ENCODE measurements at regions not wholly inside any gene's neighbourhood (a gene's known extent, or its start where the extent isn't known, plus 50 kb on each side); places are given as distances from the start of the nearest gene placed in this dataset.

DNA sequence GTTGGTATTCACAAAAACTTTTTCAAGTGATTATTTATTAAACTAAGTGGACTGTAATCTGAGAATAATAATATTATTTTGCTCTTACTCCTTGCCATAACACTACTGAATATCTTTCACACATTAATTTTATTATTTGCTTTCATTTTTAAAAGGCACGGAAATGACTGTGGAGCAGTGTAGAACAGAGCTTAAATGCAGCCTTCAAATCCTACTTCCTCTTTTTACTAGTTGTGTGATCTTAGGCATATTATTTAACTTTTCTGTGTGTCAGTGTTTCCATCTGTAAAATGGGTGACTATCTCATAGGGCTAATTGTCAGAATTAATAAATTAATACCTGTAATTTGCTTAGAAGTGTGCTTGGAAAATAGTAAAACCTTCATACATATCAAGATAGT lies 55.5 kb upstream of the SLC8A1 start:
- no peak for DNase-seq

DNA sequence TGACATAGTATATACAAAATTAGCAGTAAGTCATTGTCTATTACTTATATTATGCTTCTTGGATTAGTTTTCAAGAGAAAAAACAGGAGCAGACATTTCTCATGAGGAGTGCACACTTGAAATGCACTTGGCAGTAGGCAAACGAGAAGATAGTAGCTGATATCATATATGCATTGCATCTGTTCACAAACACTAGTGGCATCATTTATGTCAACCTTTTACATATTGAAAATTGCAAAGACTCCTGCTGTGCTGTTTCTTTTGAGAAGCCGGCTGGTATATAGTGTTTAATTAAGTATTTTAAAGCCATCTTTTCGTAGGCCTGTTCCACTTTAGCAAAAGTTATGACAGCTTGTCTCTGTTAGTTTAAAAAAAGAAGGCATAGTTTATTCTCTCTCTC lies 58.4 kb upstream of the SLC8A1 start:
- no peak for DNase-seq

DNA sequence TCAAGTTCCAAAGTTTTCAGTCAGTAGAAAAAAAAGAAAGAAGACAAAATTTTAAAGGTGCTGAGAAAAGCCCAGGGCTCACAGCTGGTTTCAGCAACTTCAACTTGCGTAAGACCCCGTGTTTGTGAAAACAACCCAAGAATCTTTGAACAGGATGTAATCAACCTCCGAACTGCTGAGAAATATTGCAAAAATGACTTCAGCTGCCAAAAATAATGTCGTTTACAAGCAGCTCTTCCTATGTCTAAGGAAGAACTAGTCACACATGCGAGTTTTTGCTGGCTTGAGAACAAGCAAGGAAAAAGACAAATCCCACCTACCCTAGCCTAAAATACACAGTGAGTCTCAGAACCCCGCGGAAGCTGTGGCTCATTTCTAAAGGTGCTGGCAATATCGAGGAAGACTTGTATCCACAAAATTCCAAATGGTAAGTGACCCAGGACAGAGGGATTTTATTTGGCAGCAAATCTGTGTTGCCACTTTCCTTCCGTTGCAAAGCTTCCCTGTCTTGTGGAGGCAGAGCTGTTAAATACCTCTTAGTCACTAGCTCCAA lies 59.8 kb upstream of the SLC8A1 start:
- no peak for DNase-seq

DNA sequence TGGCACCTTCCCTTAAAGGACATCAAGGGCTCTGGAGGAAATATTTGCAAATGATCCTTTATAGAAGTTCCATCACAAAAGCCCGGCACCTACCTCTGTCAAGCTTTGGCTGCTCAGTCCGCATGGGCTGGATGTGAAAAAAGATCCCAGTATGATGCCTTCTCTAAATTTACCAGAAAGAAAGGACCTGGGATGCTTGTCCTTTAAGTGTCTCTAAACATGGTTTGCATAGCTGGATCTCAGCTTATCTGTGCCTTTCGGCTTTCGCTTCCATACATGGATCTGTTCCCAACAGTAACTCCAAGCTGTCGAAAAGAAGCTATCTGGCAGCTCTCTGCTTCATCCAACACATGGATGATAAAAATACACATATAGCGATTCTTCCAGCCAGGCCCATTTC lies 60.4 kb upstream of the SLC8A1 start:
- DNase-seq, result no peak

DNA sequence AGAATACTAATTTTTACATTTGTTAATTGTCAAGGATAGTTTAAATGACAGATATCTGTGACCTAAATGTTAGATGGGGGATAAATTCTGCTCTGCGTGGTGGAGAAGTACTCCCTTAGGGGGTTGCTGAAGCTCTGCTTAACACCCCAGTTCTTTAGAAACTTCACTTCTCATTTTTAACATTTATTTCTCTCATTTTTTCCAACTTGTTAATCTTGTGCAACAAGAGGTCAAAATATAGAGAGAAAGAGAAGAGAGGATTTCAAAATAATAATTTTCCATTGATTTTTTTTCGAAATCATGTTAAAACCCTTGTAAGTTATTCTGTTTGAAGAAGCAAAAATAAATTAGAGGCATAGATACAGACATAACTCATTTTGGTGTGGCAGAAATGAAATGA lies 61.3 kb upstream of the SLC8A1 start:
- DNase-seq, result no peak

DNA sequence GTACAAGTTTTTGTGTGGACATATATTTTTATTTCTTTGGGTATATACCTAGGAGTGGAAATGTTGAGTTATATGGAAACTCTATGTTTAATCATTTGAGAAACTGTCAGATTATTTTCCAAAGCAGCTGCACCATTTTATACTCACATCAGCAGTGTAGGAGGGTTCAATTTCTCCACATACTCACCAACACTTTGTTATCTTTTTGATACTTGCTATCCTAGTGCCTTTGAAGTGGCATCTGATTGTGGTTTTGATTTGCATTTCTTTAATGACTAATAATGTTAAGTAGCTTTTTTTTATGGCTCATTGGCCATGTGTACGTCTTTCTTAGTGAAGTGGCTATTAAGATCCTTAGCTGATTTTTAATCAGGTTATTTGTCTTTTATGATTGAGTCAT lies 64.7 kb upstream of the SLC8A1 start:
- DNase-seq, result no peak

DNA sequence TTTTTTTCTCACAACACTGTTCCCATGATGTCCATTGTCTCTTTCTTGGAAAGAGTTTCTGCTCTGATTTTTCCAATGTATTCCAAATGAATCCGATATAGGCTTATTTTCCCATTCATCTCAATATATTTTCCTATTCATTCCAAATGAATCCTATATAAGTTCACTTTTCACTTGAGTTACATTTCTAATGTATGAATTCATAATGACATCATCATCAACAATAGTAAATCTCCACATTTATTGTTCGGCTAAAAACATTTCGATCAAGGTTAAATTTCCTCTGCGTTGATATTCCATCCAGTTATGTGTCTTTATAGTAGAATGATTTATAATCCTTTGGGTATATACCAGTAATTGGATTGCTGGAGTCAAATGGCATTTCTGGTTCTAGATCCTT lies 76.7 kb upstream of the SLC8A1 start:
- DNase-seq, result no peak

DNA sequence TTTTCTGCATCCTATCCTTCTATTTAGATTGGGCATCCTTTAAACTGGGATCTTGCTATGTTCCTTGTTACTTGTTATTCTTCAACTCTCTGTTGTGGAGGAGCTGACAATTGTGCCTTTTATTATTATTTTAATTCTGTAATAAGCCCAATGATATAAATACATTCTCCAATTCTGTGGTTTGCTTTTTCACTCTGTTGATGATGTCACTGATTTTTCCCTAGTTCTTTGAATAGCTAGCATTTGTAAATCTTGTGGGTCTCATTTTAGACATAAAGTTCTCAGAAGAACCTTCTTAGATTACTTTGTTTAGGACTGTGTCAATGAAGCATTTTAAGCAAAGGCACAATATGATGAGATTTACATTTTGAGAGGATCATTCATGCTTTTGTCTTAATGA lies 79.5 kb upstream of the SLC8A1 start:
- no peak for DNase-seq

DNA sequence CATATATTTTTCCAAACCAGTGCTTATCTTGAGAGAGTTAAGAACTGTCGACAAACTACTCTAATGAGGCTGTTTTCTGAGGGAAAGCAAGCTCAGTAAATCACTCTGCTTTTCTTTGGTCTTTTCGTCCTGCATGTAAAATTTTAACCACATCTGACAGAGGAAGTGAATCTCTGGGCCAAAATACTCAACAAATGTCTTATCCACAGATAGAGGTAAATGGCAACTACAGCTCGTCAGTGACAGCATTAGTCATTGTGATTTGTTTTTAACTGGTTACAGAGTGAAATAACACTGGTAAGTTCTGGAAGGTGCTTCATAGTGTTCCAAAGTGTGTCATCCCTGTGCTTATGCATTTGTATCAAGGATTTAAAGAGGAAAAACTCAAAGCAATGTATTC lies 82.6 kb upstream of the SLC8A1 start:
- no peak for DNase-seq

DNA sequence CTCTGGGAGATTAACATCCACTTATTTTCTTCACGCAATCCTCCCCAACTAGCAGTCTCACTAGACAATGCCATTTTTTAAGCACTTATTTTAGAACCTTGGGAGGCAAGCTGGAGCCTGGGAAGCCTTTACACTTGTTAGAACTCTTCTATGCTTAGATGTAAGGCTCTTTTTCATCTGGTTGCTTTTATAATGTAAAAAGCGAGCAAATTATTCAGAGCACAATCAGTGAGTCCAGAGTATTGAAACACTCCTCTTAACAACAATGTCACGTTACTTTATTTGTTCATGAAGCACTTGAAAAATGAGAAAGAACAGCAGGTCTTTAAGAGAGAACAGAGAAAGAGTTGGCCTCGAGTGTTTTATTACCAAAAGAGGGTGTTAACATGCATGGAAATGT lies 84.1 kb upstream of the SLC8A1 start:
- no peak for DNase-seq

DNA sequence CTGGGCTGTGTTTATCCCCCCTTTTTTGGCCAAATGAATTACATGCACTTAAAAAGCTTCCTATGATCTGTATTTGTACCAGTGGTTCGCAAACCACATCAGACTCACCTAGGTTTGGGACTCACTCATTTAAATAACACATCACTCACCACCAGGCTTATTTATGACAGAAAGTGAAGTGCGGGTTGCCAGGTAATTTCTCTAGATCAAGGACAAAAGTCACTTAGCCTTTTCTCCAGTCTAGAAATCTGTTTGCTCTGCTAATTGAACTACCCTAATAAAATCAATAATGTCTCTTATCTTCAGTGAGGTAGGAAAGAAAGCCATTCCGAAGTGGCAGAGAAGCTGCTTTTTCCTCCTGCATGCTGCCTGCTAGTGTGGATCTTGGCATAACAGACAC lies 88.1 kb upstream of the SLC8A1 start:
- DNase-seq, result no peak

DNA sequence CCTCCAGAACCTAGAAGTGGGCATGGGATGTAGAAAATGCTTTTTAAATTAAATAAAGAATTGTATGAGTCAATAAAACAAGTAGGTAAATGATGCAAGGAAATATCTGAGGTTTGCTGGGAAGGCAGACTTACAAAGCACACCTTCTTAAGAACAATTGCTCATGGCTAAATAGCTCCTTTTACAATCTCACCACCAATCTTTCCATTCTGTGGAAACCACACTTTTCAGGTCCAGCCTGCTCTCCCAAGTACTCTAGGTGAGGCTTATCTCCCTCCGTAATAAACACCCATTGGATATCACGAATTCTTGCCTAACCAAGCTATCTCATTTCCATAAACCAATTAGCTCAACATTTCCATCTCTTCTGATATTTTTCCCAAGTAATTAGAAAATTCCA lies 91.5 kb upstream of the SLC8A1 start:
- no peak for DNase-seq

DNA sequence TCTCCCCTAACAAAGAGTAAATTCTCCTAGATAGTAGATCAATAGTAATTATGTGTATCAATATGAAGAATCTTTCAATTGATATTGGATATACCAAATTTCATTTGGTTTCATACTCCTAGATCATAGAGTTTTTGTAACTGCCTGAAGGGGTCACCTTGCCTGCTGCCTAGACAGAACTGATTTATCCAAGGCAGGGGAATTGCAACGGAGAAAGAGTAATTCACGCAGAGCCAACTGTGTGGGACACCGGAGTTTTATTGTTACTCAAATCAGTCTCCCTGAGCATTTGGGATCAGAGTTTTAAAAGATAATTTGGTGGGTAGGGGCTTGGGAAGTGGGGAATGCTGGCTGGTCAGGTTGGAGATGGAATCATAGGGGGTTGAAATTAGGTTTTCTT lies 92.2 kb upstream of the SLC8A1 start:
- no peak for DNase-seq

DNA sequence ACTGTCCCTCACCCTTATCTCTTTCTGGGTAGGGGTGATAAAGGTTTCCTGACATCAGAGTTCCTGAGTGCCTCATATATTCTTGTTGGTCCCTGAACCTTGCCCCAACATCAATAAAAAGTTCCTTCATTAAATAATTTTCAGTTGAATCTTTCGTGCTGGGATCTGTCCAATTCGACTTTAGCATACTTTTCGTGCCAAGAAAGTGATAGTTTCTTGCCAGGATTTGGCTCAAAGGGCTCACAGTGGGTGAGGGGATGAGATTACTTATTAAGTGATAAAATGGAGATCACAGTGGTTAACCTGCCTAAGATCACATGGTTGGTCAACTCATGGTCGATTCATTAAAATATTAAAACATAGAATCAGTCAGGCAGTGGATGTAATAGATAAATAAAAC lies 93.8 kb upstream of the SLC8A1 start:
- no peak for DNase-seq

DNA sequence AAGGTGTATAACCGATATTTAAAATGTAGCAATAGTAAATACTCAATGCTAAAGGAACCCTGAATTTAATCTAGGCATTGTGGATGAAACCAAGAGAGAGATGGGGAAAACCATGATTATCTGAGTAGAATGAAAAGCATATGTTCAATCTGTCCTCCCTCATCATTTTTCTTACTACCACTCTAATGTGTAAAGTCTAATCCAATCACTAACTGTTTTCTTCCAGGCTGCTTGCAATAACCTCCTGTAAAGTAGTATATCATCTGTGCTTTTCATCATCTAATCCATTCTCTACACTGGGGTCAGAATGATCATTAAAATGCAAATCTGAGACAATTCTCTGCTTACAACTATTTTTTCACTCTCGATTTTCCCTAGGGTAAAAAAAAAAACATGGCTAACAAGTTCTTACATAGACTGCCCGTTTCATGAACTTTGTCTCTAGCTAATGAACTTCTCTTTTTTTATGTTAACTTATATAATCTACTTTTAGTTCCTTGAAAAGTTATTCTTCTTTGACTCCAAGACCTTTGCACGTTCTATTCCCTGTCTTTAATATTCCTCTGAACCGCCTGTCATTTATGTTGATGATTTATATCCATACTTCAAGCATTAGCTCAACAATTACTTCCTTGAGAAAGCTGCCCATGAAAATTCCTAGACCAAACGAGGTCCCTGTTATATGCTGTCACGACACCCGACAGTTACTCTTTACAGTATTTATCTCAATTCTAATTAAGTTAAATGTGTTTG lies 94.7 kb upstream of the SLC8A1 start:
- no peak for DNase-seq

DNA sequence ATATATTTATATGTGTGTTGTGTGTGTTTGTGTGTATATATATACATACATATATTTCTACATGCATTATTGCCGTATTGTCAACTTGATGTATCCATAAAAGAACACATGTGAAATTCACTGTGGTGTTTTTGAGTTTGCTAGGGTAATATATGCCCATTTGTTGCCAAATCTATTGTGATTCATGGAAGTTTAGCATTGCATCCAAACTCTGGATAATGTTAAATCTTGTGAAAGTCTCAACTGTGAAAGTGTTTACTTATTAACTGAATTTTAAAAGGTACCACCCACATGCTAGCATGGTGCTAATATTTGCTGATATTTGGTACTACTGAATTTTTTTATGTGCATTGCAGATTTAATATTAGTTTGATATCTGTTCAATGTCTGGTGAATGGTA lies 96.6 kb upstream of the SLC8A1 start:
- no peak for DNase-seq

DNA sequence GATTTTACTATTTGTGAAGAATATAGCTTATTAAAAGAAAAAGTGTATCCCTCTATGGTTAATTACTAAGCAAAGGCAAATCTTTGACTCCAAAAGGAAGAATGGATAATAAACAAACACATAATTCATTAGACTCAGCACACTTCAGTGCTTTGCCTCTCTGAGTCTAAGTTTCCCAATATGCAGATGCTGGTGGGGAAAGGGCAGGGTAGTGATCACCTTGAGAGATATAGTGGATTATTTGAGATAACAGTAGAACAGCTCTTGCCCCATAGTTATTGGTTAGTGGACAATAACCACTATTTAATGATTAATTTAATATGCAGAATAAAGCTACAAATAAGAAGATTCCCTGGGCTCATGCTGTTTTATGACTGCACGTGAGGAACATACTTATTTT lies 98.2 kb upstream of the SLC8A1 start:
- DNase-seq, result no peak

DNA sequence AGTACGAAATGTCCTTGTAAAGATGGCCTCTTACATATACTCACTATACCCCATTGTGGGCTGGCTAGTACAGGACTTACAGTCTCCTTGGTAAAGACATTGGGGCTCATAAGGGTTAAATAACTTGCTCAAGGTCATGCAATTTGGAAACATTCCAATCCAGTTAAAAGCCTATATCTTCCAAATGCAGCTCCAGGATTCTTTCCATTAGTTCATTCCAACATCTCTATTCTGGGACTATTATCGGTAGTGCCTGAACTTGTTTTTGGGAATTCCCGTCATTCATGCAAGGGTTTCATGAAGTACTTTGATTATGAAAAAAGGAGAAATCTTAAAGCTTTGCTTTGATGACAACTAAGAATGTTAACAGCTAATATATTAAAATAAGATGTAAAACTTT lies 99.2 kb upstream of the SLC8A1 start:
- no peak for DNase-seq

DNA sequence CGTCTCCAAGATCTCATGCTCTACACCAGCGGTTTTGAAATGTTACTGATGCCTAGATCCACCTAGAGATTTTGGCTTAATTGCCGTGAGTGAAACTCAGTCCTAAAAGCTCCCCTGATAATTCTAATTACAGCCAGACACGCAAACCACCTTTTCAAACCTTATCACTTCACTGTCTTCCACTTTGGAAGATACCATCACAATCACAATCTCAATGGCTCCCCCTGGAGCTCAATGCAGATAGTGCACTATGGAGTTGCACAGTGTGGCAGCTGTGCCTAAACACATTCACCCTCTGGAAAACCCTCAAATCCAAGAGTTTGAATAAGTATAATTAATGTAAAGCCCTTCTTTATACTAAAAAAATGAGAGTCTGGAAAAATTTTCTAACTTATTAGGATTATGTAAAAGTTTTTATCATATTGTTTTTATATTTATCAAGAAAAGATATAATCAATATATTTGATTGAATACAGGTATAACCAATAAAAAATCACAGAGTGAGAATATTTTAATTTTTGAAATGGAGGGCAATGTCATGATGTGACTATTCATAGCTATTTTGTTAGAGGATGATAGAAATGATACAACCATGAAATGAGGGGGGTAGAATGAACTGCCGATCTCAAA lies 102.9 kb upstream of the SLC8A1 start:
- no peak for DNase-seq

DNA sequence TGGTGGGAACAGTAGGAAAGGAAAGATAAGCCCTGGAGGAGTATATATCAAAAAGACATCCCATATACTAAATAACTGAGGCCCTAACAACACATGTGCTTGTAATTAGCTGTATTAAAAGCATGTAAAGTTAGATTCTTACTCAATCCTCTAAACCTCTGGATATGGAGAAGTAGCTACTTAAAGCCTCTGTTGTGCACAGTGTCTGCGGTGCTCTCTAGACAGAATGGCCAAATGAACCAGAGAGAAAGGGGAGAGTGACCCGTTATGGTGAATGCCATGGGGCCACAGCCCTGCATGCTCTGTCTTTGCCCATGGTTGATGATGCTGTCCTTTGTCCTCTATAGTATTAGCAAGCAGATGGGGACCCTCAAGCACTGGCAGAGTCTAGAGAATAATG lies 104.4 kb upstream of the SLC8A1 start:
- no peak for DNase-seq

DNA sequence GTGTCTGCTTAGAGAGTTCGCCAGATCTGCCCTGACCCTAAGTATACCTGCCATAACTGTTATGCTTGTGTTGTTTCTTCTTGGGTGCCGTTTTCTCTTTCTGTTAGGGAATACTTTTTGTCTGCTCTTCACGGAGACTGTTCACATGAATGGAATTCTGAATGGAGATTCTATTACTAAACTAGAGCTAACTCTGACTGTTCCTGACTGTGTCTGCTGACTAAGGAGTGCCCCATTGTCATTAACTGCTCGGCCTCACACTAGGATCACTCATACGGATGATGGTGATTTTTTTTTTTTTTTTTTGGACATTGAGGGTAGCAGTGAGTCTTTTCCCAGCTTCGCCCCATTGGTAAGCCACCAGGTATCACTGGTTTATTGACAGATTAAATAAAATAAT lies 104.8 kb upstream of the SLC8A1 start:
- no peak for DNase-seq

DNA sequence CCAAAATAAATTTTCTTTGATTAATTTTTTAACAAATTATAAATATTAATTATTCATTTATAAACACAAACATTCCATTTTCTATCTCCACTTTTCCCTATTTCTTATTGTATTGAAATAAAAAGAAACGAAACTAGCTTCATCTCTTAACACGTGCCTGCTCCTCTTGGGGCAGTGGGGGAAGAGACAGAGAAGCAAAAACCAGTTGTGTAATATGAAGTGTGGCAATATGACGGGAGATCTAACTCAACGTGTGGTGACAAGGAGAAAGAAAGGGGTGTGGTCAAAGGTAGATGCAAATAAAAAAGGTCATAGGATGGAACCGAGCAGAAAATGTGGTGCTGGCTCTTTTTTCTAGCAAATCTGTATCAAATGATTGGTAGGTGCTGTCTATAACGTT lies 106.9 kb upstream of the SLC8A1 start:
- DNase-seq, result no peak

DNA sequence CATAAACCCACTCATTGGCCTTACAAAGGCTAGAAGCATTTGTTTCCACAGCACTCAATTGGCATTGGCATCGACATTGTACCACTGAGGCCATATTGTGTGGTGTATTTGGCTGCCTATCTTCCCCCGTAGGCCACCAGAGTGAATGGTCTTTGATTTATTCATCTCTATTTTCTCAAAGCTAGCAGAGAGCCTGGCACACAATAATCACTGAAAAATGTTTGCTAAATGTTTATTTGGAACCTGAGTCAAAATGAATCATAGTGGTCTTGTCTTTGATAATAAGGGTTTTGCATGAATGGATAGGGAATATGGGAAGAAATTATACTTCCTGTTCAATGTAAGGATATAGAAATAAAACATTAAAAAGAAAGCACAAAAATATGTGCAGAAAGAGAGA lies 107.3 kb upstream of the SLC8A1 start:
- no peak for DNase-seq

DNA sequence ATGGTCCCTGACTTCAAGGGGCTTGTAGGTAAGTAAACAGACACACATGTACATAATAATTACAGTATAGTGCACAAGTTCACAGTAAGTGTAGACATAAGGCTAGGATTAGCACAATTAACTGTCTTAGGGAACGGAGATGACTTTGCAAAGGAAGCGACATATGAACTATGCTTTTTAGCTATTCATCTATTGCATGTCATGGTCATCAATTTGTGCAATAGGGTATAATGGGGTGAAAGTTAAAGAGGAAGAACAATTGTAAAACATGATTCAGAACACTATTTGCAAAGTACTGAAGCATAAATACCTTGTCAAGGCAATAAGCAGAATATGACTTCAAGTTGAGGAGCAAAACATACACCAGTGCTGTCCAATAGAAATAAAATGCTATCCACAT lies 112.3 kb upstream of the SLC8A1 start:
- DNase-seq, result no peak

DNA sequence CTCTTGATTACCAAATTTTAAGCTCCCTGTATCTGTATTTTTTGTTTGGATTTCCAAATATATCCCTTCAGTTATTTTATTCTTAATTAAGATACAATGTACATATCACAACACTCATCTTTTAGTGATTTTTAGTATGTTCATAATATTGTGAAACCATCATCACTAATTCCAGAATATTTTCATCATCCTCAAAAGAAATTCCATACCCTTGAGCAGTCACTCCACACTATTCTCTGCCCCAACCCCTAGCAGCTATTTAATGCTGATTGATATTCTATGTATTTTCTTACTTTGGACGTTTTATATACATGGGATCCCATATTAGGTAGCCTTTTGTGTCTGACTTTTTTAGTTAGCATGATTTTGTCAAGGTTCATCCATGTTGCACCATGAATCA lies 127.4 kb upstream of the SLC8A1 start:
- DNase-seq, result no peak

All from activated effector memory CD4-positive, alpha-beta T cell treated with Interleukin-2 at 50 U/mL for 16 hours (primary cell).